ENCODE measurements at regions not wholly inside any gene's neighbourhood (a gene's known extent, or its start where the extent isn't known, plus 50 kb on each side); places are given as distances from the start of the nearest gene placed in this dataset.

DNA sequence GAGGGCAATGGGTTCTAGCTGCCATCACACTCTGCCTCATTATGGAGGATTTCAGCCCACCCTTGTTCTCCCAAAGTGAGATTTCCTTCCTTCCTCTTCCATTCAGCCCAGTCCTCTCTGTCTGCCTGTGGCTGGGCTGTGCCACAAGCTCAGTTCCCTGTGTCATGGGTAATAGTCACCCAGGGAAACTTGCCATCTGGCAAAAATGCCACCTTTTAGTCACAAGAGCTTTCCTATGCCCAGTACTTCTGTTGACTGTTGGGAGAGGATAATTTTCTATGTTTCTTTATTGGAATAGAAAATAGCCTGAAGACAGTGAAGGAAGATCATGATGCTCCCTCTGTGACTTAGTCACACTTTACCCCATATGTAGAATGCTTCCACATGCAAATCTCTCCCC lies 71.4 kb downstream of the TLR4 start:
- no peak for DNase-seq (ENCODE audit: low read depth)
- no peak overlapping the region for H3K4me3 ChIP-seq (ENCODE audit: low read length)
- TF ChIP-seq, protein P1, sequence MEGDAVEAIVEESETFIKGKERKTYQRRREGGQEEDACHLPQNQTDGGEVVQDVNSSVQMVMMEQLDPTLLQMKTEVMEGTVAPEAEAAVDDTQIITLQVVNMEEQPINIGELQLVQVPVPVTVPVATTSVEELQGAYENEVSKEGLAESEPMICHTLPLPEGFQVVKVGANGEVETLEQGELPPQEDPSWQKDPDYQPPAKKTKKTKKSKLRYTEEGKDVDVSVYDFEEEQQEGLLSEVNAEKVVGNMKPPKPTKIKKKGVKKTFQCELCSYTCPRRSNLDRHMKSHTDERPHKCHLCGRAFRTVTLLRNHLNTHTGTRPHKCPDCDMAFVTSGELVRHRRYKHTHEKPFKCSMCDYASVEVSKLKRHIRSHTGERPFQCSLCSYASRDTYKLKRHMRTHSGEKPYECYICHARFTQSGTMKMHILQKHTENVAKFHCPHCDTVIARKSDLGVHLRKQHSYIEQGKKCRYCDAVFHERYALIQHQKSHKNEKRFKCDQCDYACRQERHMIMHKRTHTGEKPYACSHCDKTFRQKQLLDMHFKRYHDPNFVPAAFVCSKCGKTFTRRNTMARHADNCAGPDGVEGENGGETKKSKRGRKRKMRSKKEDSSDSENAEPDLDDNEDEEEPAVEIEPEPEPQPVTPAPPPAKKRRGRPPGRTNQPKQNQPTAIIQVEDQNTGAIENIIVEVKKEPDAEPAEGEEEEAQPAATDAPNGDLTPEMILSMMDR (conservative IDR thresholded peaks at IDR 0.05; ENCODE audit: low read length) = no peak

DNA sequence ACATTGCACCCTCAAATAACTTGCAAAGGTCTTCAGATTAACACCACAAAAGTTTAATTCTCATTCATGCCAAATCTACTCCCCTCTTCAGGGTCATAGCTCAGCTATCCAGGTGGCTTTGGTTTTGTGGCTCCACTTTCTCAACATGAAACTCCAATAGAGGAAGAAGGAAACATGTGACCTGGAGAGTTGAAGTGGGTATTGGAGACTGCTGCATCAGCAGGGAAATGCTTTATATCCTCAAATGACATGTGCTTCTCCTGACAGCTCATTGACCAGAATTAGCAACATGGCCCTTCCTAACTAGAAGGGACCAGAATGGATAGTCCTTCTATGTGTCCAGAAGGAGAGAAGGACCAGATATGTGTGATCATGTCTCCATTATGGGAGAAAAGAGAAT lies 73.6 kb downstream of the TLR4 start:
- no peak for DNase-seq (ENCODE audit: low read depth)
- TF ChIP-seq, protein P1 (conservative IDR thresholded peaks at IDR 0.05; ENCODE audit: low read length) = no peak

DNA sequence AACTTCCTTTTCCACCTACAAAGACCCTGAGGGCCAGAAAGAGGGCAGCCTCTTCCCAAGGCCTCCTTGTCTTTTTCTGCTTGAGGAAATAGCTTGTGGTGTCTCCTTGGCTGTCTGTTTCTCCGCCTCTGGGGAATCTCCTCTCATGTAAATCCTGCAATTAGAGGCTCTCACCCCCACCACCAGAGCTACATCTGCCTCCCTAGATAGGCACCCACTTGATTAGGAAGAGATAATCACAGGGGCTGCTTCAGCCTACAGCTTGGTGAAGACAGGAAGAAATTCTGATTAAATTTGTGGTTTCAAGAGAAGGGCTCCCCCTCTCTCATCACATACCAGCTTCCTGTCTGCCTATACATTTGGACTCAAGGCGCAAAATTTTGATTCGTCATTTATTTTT lies 75.6 kb downstream of the TLR4 start:
- no peak for DNase-seq (ENCODE audit: low read depth)
- TF ChIP-seq, protein P1 (conservative IDR thresholded peaks at IDR 0.05; ENCODE audit: low read length) = no peak
- no peak overlapping the region for H3K4me3 ChIP-seq (ENCODE audit: low read length)

More for the DNA sequence above, 73.6 kb downstream of the TLR4 start:
- no peak overlapping the region for H3K4me3 ChIP-seq (ENCODE audit: low read length)

DNA sequence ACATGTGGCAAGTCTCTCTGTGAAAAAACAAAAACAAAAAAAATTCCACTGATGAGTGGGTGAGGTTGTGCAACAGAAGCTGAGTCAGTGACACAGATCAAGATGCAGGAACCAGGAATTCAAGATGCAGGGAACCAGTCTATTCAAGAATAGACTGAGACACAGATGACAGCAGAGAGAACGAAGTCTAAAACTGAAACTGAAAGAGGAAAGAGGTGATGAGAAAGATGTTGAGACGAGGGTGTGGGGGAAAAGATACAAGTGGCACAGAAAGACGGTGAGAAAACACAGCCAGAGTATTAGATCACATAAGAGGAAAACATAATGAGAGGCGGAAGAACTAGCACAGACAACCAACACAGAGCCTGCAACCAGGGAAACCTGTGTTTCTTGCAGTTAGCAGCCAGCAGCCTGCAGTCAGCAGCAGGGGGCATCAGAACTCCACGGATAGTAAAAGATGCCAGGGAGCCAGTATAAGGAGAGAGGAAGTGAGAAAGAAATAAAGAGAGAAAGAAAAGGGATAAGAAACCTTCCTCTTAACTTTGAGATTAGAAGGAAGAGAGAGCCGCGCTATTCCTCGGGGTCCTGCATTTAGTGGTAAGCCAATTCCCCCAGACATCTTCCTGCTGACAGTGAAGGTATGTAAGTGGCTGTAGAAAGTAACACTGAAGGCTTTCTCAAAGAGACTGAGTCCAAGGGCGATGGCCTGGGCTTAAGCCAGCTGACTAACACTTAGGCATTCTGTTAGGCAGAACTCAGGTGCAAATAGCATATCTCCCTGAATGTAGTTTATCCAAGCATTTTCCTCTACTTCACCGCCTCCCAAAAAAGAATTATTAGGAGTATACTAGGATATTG lies 79.0 kb downstream of the TLR4 start:
- DNase-seq (ENCODE audit: low read depth) = peak; percentile 86
- peak overlapping the region; percentile 64 for H3K4me3 ChIP-seq (ENCODE audit: low read length)
- TF ChIP-seq, protein P1 (conservative IDR thresholded peaks at IDR 0.05; ENCODE audit: low read length) = peak; percentile 97

DNA sequence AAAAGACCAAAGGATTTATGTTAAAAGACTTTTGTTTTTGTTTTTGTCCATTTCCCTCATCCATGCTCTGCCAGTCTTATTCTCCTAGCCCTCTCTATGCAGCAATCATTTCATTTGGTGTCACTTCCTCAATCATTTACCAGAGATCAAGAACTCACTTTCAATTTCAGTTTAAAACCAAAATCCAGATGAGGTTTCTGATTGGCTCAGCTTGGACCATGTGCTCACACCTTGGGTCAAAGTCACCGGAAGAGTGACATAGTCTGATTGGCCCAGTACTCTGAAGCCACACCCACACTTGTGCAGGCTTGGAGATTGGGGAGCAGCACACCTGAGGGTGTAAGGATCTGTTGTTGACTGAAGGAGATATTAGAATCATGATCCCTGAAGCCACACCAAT lies 79.6 kb downstream of the TLR4 start:
- no peak for DNase-seq (ENCODE audit: low read depth)
- TF ChIP-seq, protein P1 (conservative IDR thresholded peaks at IDR 0.05; ENCODE audit: low read length) = no peak
- no peak overlapping the region for H3K4me3 ChIP-seq (ENCODE audit: low read length)

DNA sequence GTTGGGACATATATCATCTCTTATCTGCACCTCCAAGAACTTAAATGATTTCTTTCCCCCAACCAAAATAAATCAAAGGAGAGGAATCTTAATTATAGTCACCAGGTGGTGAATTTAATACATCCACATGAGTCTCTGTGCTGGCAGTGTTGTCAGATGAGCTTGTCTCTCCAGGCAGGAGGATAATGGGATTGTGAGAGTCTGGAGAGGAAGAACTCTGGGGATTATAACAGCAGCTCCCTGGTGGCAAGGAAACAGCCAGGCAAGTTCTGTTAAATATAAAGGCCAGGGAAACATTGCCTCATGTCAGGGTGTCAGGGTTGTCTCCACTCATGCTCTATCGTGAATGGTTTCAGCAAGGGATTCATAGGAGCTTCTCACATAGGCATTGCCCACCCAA lies 80.8 kb downstream of the TLR4 start:
- TF ChIP-seq, protein P1 (conservative IDR thresholded peaks at IDR 0.05; ENCODE audit: low read length) = no peak
- no peak for DNase-seq (ENCODE audit: low read depth)
- H3K4me3 ChIP-seq (ENCODE audit: low read length) = no peak overlapping the region

DNA sequence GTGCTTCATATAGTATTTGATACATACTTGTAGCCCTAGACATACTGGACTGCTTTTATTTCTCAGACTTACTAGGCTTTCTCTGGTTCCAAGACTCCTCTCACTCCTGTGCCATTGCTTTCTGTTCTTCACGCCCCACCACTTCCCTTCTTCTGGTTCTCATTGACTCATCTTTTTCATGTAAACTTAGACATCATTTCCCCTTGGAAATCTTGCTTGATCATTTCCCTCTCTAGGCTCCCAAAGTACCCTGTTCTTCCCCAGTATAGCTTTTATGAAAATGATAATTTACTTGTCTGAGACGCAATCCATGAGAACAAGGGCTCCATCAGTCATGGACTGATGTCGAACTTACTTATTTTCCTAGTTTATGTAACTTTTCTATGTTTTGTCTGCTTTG lies 83.5 kb downstream of the TLR4 start:
- TF ChIP-seq, protein P1 (conservative IDR thresholded peaks at IDR 0.05; ENCODE audit: low read length) = no peak
- no peak for DNase-seq (ENCODE audit: low read depth)

More for the DNA sequence above, 83.5 kb downstream of the TLR4 start:
- no peak overlapping the region for H3K4me3 ChIP-seq (ENCODE audit: low read length)

All from AG10803 (cell line).